ENCODE measurements at regions not wholly inside any gene's neighbourhood (a gene's known extent, or its start where the extent isn't known, plus 50 kb on each side); places are given as distances from the start of the nearest gene placed in this dataset.

DNA sequence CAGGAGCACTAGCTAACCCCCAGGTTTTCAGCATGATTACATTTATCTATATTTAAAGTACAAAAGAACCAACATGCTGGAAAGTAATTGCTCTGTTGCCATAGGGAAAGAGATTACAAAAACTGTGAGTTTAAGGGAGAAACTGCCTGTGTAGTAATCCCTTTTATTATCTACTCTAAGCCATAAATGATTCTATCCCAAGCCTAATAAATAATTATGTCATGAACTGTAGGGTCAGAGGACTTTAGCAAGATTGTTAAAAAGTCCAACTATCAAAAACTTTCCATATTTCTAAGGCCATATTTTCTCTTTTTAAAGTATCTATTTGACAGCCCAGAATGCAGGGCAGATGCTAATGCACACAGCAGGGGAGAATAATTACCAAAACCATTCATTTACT is 573.8 kb upstream of the MIR17HG start:
- no peak for TF ChIP-seq GATA2 (IDR thresholded peaks at IDR 0.05; ENCODE audit: low read depth, low read length)
- TF ChIP-seq GATA3 (IDR thresholded peaks at IDR 0.05; ENCODE audit: low read depth, low read length): no peak

DNA sequence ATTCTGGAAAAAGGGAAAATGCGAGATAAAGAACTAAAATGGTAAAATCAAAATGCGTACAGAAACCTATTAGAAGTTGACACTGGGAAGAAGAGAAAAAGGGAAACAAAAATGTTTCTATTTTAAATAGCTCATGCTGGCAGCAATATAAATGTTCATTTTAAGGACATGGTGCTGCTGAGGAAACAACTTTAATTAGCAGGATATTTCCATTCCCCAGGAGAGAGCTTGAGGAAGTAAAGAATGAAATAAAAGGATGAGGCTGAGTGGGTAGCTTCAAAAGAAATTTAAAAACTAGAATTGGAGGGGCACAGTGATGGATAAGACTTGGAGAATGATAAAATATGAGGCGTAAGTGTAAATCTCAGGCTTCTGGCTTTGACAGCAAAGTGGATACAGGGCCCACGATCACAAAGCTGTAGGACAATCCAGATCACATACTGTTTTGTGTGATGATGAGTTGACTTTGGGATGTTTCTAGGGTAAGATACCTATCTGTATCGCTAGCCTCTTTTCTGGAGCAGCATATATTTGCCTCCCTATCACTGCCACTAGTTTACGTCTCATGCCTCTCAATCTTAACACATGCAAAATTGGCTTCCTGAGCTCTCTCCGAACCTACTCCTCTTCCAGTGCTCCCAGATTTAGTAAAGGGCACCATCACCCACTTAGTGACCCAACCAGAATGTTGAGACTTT is 571.3 kb upstream of the MIR17HG start:
- TF ChIP-seq GATA3 (IDR thresholded peaks at IDR 0.05; ENCODE audit: low read depth, low read length): no peak
- no peak for TF ChIP-seq GATA2 (IDR thresholded peaks at IDR 0.05; ENCODE audit: low read depth, low read length)

DNA sequence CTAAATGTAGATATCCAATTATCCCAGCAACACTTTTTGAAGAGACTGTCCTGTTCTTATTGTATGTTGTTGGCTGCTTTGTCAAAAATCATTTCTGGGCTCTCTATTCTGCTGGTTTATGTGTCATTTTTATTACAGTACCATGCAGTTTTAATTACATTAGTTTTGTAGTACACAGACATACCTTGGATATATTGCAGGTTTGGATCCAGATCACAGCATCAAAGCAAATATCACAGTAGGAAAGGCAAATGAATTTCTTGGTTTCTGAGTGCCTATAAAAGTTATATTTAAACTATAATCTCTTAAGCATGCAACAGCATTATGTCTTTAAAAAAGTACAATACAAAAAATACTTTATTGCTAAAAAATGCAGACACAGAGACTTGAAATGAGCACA is 564.2 kb upstream of the MIR17HG start:
- TF ChIP-seq GATA2 (IDR thresholded peaks at IDR 0.05; ENCODE audit: low read depth, low read length) (no peak), GATA3 (IDR thresholded peaks at IDR 0.05; ENCODE audit: low read depth, low read length) (no peak)

DNA sequence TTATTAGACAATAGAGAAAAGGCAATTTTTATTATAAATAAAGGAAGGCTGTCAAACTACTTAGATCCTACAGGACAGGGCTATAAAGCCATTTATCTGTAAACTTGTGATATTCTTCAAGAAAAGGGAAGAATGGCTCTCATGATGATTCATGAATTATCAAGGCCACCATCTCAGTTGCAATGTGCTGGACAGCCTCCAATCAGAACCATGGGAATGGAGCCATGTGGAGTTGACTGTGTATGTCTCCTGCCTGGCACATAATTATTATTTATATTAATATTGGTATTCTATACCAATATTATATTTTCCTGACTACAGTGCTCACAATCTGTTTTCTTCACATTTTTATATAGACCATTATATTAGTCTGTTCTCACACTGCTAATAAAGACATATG is 560.5 kb upstream of the MIR17HG start:
- TF ChIP-seq GATA3 (IDR thresholded peaks at IDR 0.05; ENCODE audit: low read depth, low read length) (no peak), GATA2 (IDR thresholded peaks at IDR 0.05; ENCODE audit: low read depth, low read length) (no peak)

DNA sequence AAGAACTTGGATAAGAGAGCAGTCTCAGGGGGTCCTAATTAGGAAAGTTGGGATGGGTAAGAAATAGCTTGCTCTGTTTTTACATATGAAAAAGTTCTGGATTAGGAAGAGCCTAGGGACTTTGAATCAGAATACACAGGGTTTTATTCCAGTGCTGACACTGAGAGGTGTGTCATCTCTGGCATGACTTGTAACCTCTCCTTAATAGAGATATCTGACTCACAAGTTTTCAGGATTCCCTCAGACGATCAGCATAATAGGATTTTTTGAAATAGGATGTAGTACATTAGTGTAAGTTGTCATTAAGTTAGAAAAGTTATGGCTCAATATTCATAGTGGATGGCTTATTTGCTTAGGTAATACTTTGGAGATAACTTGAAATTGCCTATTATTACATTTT is 555.2 kb upstream of the MIR17HG start:
- TF ChIP-seq GATA2 (IDR thresholded peaks at IDR 0.05; ENCODE audit: low read depth, low read length): no peak
- no peak for TF ChIP-seq GATA3 (IDR thresholded peaks at IDR 0.05; ENCODE audit: low read depth, low read length)

DNA sequence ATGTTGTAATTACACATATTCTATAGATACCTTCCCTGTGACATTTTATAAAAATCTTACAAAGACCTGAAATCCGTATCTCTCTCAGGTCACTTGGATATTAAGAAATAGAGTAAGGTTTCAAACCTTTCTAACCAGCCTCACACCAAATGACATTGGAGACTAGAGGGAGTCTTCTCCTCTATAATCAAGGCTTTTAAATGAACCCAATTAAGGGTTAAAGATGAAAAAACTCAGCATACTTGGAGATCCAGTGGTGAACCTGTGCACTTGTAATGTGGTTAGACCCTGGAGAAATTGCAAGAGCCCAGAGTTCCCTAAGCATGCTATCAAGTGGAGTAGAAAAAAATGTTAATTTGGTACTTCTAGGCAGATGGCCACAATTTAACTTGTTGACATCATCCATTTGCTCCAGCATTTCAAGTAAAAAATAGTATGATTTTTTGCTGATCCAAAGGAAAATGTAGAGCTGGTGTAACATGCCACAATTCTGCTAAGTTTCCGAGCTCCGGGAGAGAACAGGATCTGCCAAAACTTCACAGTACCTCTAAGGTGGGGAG is 554.1 kb upstream of the MIR17HG start:
- TF ChIP-seq GATA3 (IDR thresholded peaks at IDR 0.05; ENCODE audit: low read depth, low read length) (no peak), GATA2 (IDR thresholded peaks at IDR 0.05; ENCODE audit: low read depth, low read length) (no peak)

DNA sequence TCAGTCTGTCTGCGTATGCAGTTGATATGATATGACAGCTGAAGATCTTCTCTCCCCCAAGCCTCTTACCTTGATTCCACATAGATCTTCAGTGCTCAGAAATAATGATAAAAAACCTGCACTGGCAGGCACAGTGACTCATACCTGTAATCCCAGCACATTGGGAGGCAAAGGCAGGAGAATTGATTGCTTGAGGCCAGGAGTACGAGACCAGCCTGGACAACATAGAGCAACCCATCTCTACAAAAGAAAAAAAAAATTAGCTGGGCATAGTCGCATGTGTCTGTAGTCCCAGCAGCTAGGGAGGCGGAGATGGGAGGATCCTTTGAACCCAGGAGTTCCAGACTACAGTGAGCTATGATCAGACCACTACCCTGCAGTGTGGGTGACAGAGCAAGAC is 551.0 kb upstream of the MIR17HG start:
- TF ChIP-seq GATA2 (IDR thresholded peaks at IDR 0.05; ENCODE audit: low read depth, low read length) (no peak), GATA3 (IDR thresholded peaks at IDR 0.05; ENCODE audit: low read depth, low read length) (no peak)

DNA sequence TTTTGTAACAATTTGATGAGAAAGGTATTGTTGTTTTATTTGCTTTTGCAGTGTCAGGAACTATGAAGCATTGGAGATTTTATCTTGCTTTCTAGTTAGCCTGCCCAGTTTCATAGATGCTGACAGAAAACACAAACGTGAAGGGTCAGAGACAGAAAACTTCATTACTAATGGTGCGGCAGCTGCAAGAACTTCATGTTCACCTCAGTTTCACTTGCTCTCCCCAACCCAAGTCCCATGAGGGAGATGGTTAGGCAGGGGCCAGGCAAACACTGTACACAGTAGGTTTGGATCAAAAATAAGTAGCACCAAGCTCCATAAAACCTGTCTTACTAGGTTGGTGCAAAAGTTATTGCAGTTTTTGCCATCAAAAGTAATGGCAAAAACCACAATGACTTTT is 550.2 kb upstream of the MIR17HG start:
- TF ChIP-seq GATA2 (IDR thresholded peaks at IDR 0.05; ENCODE audit: low read depth, low read length) (peak; percentile 43), GATA3 (IDR thresholded peaks at IDR 0.05; ENCODE audit: low read depth, low read length) (no peak)

DNA sequence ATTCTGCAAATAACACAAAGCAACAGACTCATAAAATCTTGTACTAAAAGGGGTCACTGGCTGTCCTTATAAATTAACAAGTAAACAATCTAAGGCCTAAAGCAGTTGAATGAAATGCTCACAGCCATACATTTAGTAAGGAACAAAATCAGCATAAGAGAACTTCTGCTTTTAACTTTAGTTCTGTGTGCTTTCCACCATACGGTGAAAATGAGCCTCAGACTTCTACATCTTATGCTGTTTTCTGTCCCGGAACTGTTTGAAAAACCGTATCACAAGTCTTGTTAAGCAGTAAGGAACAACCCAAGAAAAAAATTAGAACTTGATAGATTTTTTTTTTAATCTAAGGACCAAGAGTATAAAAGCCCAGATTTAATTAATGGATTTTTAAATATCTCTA is 549.1 kb upstream of the MIR17HG start:
- no peak for TF ChIP-seq GATA2 (IDR thresholded peaks at IDR 0.05; ENCODE audit: low read depth, low read length)
- TF ChIP-seq GATA3 (IDR thresholded peaks at IDR 0.05; ENCODE audit: low read depth, low read length): no peak

DNA sequence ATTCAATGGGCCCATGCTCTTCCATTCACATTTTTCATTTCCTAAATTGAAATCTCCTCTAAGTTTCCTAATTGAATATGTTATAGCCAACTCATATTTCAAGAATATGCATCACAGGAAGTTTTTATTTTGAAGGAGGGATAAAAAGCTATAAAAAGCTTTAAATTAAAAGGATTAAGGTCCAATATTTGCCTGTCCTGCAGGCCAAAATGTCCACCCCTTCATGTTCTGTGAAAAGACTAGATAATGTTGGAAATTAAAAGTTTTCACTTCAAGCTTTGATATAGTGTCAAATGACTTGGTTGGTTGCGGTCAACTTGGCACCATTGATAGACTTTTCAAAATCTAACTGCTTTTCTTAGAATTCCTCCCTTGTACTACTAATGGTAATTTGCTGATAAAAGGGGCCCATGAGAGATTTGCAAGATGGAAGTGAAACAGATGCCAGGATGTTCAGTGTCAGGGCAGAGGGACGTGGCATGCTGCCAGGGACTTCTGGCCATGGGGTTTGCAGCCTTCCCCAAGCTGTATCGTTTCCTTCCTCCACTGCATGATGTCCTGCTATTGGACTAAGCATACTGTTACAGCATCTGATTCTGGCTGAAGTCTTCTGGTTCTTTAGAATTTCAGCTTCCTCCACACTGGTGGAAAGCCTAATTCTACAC is 547.3 kb upstream of the MIR17HG start:
- peak; percentile 75 for TF ChIP-seq GATA3 (IDR thresholded peaks at IDR 0.05; ENCODE audit: low read depth, low read length)
- TF ChIP-seq GATA2 (IDR thresholded peaks at IDR 0.05; ENCODE audit: low read depth, low read length): peak; percentile 80

DNA sequence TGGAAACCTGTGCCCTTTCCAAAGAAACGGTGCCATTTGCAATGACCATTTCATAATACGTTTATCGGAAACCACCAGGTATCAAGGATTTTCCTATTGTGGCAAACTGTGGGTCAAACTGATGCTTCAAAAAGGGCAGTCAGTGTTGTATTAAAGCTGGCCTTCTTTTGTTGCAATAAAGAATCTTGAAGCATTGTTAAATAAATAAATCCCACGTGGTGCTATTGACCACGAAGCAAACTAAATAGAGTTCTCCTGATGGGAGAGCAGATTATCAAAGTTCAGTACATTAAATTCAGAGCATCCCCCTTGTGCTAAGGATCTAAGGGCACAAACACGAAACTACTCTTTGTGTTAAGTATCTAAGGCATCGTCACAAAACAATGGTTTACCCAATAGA is 545.9 kb upstream of the MIR17HG start:
- TF ChIP-seq GATA3 (IDR thresholded peaks at IDR 0.05; ENCODE audit: low read depth, low read length) (no peak), GATA2 (IDR thresholded peaks at IDR 0.05; ENCODE audit: low read depth, low read length) (no peak)

DNA sequence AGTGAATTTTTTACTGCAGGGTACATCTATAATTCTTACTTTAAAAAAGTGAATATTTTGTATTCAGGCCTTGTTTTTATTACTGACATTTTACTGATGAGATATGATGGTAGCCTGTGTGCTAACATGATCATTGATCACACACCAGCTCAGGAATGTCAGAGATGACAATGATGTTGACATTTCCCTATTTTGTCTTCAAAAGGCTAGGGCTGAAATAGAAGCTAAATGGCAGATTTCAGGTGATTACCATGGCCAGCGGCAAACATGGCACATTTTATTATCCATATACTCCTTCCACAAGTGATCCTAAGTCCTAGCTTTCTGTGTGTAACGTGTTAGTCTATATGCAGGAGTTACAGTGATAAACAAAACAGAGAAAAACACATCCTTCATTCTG is 544.3 kb upstream of the MIR17HG start:
- TF ChIP-seq GATA2 (IDR thresholded peaks at IDR 0.05; ENCODE audit: low read depth, low read length): no peak
- no peak for TF ChIP-seq GATA3 (IDR thresholded peaks at IDR 0.05; ENCODE audit: low read depth, low read length)

DNA sequence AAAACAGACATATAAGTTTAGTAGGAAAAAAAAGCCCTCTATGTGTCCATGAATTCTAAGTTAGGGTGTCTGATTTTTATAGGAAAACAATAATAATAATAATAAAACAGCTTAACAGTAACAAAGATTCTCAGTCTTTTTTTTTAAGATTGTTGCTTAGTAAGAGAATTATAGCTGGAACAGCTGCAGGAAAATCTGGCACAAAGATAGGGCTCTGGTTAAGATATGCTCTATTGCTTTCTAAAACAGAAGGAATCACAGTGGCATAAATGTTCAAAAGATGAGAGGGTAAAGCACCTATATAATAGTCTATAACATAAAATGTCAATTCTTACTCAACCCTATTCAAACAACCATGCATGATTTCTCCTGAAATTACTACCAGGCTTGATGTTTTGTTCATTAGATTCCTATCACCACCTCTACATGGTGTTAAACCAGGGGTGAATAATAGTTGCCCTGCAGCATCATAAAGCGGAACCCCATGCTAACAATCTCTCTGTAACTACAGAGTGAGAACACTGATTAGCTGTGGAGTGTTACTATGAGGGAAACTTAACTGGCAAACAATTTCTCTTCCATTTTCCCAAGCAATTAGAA is 541.4 kb upstream of the MIR17HG start:
- no peak for TF ChIP-seq GATA3 (IDR thresholded peaks at IDR 0.05; ENCODE audit: low read depth, low read length)
- TF ChIP-seq GATA2 (IDR thresholded peaks at IDR 0.05; ENCODE audit: low read depth, low read length): no peak

DNA sequence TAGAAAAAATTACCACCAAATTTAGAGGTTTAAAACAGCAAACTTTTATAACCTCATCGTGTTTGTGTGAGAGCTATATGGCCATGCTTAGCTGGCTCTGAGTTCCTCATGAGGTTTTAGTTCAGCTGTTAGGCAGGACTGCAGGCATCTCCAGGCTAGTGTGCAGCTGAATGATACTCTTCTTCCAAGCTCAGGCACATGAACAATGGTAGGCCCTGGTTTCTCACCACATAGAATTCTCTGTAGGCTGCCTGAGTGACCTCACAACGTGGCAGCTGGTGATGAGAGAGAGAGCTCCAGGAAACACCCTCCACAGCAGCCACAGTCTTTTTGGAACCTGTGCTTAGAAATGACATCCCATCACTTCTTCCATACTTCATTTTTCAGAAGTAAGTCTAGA is 540.6 kb upstream of the MIR17HG start:
- TF ChIP-seq GATA2 (IDR thresholded peaks at IDR 0.05; ENCODE audit: low read depth, low read length) (no peak), GATA3 (IDR thresholded peaks at IDR 0.05; ENCODE audit: low read depth, low read length) (no peak)

DNA sequence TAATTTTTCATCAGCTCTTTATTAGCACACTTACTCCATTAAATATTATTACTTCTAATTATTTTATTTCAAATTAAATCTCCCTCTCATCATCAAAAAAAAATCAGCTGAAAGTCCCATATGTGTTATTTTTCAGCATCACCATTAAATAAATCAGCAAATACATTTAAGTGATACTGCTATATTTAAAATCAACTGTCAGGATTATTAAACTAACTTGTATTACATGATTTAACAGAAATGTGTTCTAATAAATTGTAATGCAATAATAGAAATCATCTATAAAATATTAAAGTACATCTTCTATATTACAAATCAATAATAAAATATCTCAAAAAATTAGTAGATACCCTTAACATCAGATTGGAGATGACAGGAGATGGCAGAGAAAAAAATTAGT is 538.6 kb upstream of the MIR17HG start:
- TF ChIP-seq GATA3 (IDR thresholded peaks at IDR 0.05; ENCODE audit: low read depth, low read length) (no peak), GATA2 (IDR thresholded peaks at IDR 0.05; ENCODE audit: low read depth, low read length) (no peak)

Measured in SH-SY5Y (cell line).